ENCODE measurements at regions not wholly inside any gene's neighbourhood (a gene's known extent, or its start where the extent isn't known, plus 50 kb on each side); places are given as distances from the start of the nearest gene placed in this dataset.
"Not testable (repeated sequence)": the region's sequence is repeated elsewhere in the genome, so short reads cannot be mapped to it uniquely, and the experiment has no call there.

- no peak overlapping the region for H3K27ac Mint-ChIP-seq (ENCODE audit: unreplicated experiment)
- H3K9me3 Mint-ChIP-seq (ENCODE audit: low read depth), result no peaks in the 10 kb centered on the region
These were observed 532.7 kb downstream of the NLGN4X start for GRCh38 chrX:5695971-5696370.

GRCh38 chrX:5683996-5684395 is 544.7 kb downstream of the NLGN4X start:
- Mint-ChIP-seq H3K9me3 (ENCODE audit: low read depth) (peaks cover 4% of the 10 kb centered on the region), H3K27me3 (ENCODE audit: low read depth) (no peaks in the 10 kb centered on the region), H3K36me3 (ENCODE audit: low read depth) (no peaks in the 10 kb centered on the region), H3K27ac (ENCODE audit: unreplicated experiment) (no peak overlapping the region), H3K4me1 (ENCODE audit: low read depth) (no peaks in the 10 kb centered on the region), H3K4me3 (ENCODE audit: unreplicated experiment) (no peak overlapping the region)
- DNase-seq (ENCODE audit: low spot score), result no peak
- no peak for TF ChIP-seq CTCF (IDR thresholded peaks at IDR 0.05)

More at GRCh38 chrX:5695971-5696370, 532.7 kb downstream of the NLGN4X start:
- Mint-ChIP-seq H3K4me3 (ENCODE audit: unreplicated experiment) (no peak overlapping the region), H3K36me3 (ENCODE audit: low read depth) (no peaks in the 10 kb centered on the region), H3K4me1 (ENCODE audit: low read depth) (no peaks in the 10 kb centered on the region), H3K27me3 (ENCODE audit: low read depth) (no peaks in the 10 kb centered on the region)
- no peak for DNase-seq (ENCODE audit: low spot score)
- TF ChIP-seq CTCF (IDR thresholded peaks at IDR 0.05), result no peak

- Mint-ChIP-seq H3K36me3 (ENCODE audit: low read depth) (no peaks in the 10 kb centered on the region), H3K9me3 (ENCODE audit: low read depth) (no peaks in the 10 kb centered on the region), H3K4me3 (ENCODE audit: unreplicated experiment) (no peak overlapping the region), H3K27ac (ENCODE audit: unreplicated experiment) (no peak overlapping the region), H3K27me3 (ENCODE audit: low read depth) (no peaks in the 10 kb centered on the region), H3K4me1 (ENCODE audit: low read depth) (no peaks in the 10 kb centered on the region)
- DNase-seq (ENCODE audit: low spot score), result no peak
- peak; percentile 17 for TF ChIP-seq CTCF (IDR thresholded peaks at IDR 0.05)
These were observed 547.5 kb downstream of the NLGN4X start for GRCh38 chrX:5681159-5681558.

GRCh38 chrX:5674036-5674435 is 554.6 kb downstream of the NLGN4X start:
- H3K4me1 Mint-ChIP-seq (ENCODE audit: low read depth), result no peaks in the 10 kb centered on the region
- H3K9me3 Mint-ChIP-seq (ENCODE audit: low read depth), result peaks cover 8% of the 10 kb centered on the region
- TF ChIP-seq CTCF (IDR thresholded peaks at IDR 0.05), result no peak
- no peaks in the 10 kb centered on the region for H3K36me3 Mint-ChIP-seq (ENCODE audit: low read depth)
- no peak overlapping the region for H3K27ac Mint-ChIP-seq (ENCODE audit: unreplicated experiment)
- DNase-seq (ENCODE audit: low spot score), result no peak
- H3K4me3 Mint-ChIP-seq (ENCODE audit: unreplicated experiment), result no peak overlapping the region
- no peaks in the 10 kb centered on the region for H3K27me3 Mint-ChIP-seq (ENCODE audit: low read depth)

GRCh38 chrX:5672099-5672498 is 556.6 kb downstream of the NLGN4X start:
- H3K4me1 Mint-ChIP-seq (ENCODE audit: low read depth), result no peaks in the 10 kb centered on the region
- no peak overlapping the region for H3K4me3 Mint-ChIP-seq (ENCODE audit: unreplicated experiment)
- H3K27me3 Mint-ChIP-seq (ENCODE audit: low read depth), result no peaks in the 10 kb centered on the region
- H3K36me3 Mint-ChIP-seq (ENCODE audit: low read depth), result no peaks in the 10 kb centered on the region
- peaks cover 18% of the 10 kb centered on the region for H3K9me3 Mint-ChIP-seq (ENCODE audit: low read depth)
- no peak overlapping the region for H3K27ac Mint-ChIP-seq (ENCODE audit: unreplicated experiment)
- DNase-seq (ENCODE audit: low spot score), result no peak
- TF ChIP-seq CTCF (IDR thresholded peaks at IDR 0.05), result no peak

GRCh38 chrX:5666689-5667088 is 562.0 kb downstream of the NLGN4X start:
- H3K4me1 Mint-ChIP-seq (ENCODE audit: low read depth); H3K27ac Mint-ChIP-seq (ENCODE audit: unreplicated experiment); H3K36me3 Mint-ChIP-seq (ENCODE audit: low read depth); DNase-seq (ENCODE audit: low spot score); H3K27me3 Mint-ChIP-seq (ENCODE audit: low read depth); H3K4me3 Mint-ChIP-seq (ENCODE audit: unreplicated experiment): not testable (repeated sequence)
- H3K9me3 Mint-ChIP-seq (ENCODE audit: low read depth), result peaks cover 47% of the 10 kb centered on the region
